Effector memory CD8-positive, alpha-beta T cell (primary cell): ENCODE measurements at regions not wholly inside any gene's neighbourhood (a gene's known extent, or its start where the extent isn't known, plus 50 kb on each side); places are given as distances from the start of the nearest gene placed in this dataset.

Experiments
- ATAC-seq: fragments of 150-1000 bp; cut with Tn5 transposase; replicated peaks from 2 replicates; pipeline ENCODE4 v1.10.0; 2021; ENCODE audit warnings: mild to moderate bottlenecking, moderate library complexity
- DNase-seq, 3 experiments: peaks; one replicate each; pipeline ENCODE4 v3.0.0; 2021
- H3K27ac Mint-ChIP-seq, 2 donors: one replicate each; pipeline ENCODE4 v1.8.0; 2022; ENCODE audit warnings: mild to moderate bottlenecking in 2 of 2, mixed read lengths in 2 of 2, moderate library complexity in 2 of 2
- H3K27me3 Mint-ChIP-seq, 2 donors: one replicate each; pipeline ENCODE4 v1.8.0; 2022; ENCODE audit warnings: mixed read lengths in 2 of 2
- H3K36me3 Mint-ChIP-seq: one replicate; pipeline ENCODE4 v1.8.0; 2022; ENCODE audit warnings: mild to moderate bottlenecking, moderate library complexity, mixed read lengths; ENCODE audit not compliant: insufficient read depth
- H3K4me1 Mint-ChIP-seq, 2 donors: one replicate each; pipeline ENCODE4 v1.8.0; 2022; ENCODE audit warnings: low read depth in 2 of 2, mixed read lengths in 2 of 2
- H3K4me3 Mint-ChIP-seq, 2 donors: one replicate each; pipeline ENCODE4 v1.8.0; 2022; ENCODE audit warnings: mild to moderate bottlenecking in 2 of 2, mixed read lengths in 2 of 2, moderate library complexity in 2 of 2
- H3K9me3 Mint-ChIP-seq, 2 donors: one replicate each; pipeline ENCODE4 v1.8.0; 2022; ENCODE audit warnings: mixed read lengths in 2 of 2

GRCh38 chr16:17529982-17530760 lies 59.4 kb upstream of the XYLT1 start:
- peaks cover 2% of the 10 kb centered on the region for H3K36me3 Mint-ChIP-seq
- peak; percentile 93 for ATAC-seq
- H3K4me3 Mint-ChIP-seq = peak overlapping the region; percentile 79 to 88
- peak overlapping the region; percentile 86 to 97 for H3K27ac Mint-ChIP-seq
- DNase-seq = peak; percentile 10 to 25 (median 12)
- peaks cover 10 to 12% of the 10 kb centered on the region in 2 donors for H3K4me1 Mint-ChIP-seq
- H3K27me3 Mint-ChIP-seq = peaks cover 1 to 2% of the 10 kb centered on the region in 2 donors
- H3K9me3 Mint-ChIP-seq = no peaks in the 10 kb centered on the region

GRCh38 chr16:17526956-17527937 lies 56.5 kb upstream of the XYLT1 start:
- DNase-seq (no peak), ATAC-seq (no peak)
- H3K4me1 Mint-ChIP-seq = peaks cover 10 to 12% of the 10 kb centered on the region in 2 donors
- H3K36me3 Mint-ChIP-seq = peaks cover 2% of the 10 kb centered on the region
- H3K4me3 Mint-ChIP-seq = no peak overlapping the region
- H3K27ac Mint-ChIP-seq = no peak overlapping the region
- peaks cover 0 to 3% of the 10 kb centered on the region in 2 donors for H3K27me3 Mint-ChIP-seq
- H3K9me3 Mint-ChIP-seq = no peaks in the 10 kb centered on the region

- H3K4me3 Mint-ChIP-seq = no peak overlapping the region
- ATAC-seq (no peak), DNase-seq (no peak)
- peaks cover under 1% of the 10 kb centered on the region for H3K36me3 Mint-ChIP-seq
- H3K27me3 Mint-ChIP-seq = peaks cover 0 to 22% of the 10 kb centered on the region in 2 donors
- no peaks in the 10 kb centered on the region for H3K9me3 Mint-ChIP-seq
- H3K27ac Mint-ChIP-seq = no peak overlapping the region
- H3K4me1 Mint-ChIP-seq = peaks cover 2 to 3% of the 10 kb centered on the region in 2 donors
These were observed 53.9 kb upstream of the XYLT1 start for GRCh38 chr16:17524656-17525055.

GRCh38 chr16:17520561-17520960 lies 49.8 kb upstream of the XYLT1 start:
- H3K9me3 Mint-ChIP-seq = no peaks in the 10 kb centered on the region
- H3K4me1 Mint-ChIP-seq = no peaks in the 10 kb centered on the region
- DNase-seq (no peak), ATAC-seq (no peak)
- no peak overlapping the region for H3K27ac Mint-ChIP-seq
- no peaks in the 10 kb centered on the region for H3K36me3 Mint-ChIP-seq
- H3K4me3 Mint-ChIP-seq = no peak overlapping the region
- peaks cover 17 to 30% of the 10 kb centered on the region in 2 donors for H3K27me3 Mint-ChIP-seq
